Right ventricle myocardium inferior (tissue), 1 donor: ENCODE measurements at regions not wholly inside any gene's neighbourhood (a gene's known extent, or its start where the extent isn't known, plus 50 kb on each side); places are given as distances from the start of the nearest gene placed in this dataset.
"Not testable (repeated sequence)": the region's sequence is repeated elsewhere in the genome, so short reads cannot be mapped to it uniquely, and the experiment has no call there.

Source experiments
- ATAC-seq: fragments of 200-7000 bp; cut with Tn5 transposase; one replicate; pipeline ENCODE4 v1.9.1; 2020; ENCODE audit warnings: mild to moderate bottlenecking, moderate library complexity
- DNase-seq: peaks from one replicate; pipeline ENCODE4 v3.0.0; 2021; ENCODE audit errors: missing footprints
- intact Hi-C: fragments of 100-400 bp; cut with DNase I; formaldehyde crosslinking; loops from one replicate; pipeline ENCODE4 v1.11.0; 2022
- donor health status: DM: no; HTN: yes; CAD: no; lungs with severe emphysema.

- ATAC-seq = peak; percentile 27
- intact Hi-C loops = no loop called here
- DNase-seq = no peak
Observed at GRCh38 chr4:183807420-183808096, 97.5 kb upstream of the STOX2 start.

- DNase-seq (no peak), ATAC-seq (peak; percentile 81)
- intact Hi-C loops = no loop called here
Observed at GRCh38 chr4:183808097-183808456, 97.0 kb upstream of the STOX2 start.

- intact Hi-C loops = no loop called here
- no peak for ATAC-seq
- no peak for DNase-seq
Observed at GRCh38 chr4:183812567-183812966, 92.5 kb upstream of the STOX2 start.

- ATAC-seq = no peak
- no peak for DNase-seq
- intact Hi-C loops = no loop called here
Observed at GRCh38 chr4:183814461-183814860, 90.6 kb upstream of the STOX2 start.

- intact Hi-C loops = no loop called here
- ATAC-seq (no peak), DNase-seq (no peak)
Observed at GRCh38 chr4:183816077-183816476, 89.0 kb upstream of the STOX2 start.

GRCh38 chr4:183816882-183817509 is 88.1 kb upstream of the STOX2 start:
- intact Hi-C loops = no loop called here
- no peak for ATAC-seq

GRCh38 chr4:183818591-183818990 is 86.5 kb upstream of the STOX2 start:
- intact Hi-C loops, ATAC-seq, DNase-seq: not testable (repeated sequence)

More at GRCh38 chr4:183816882-183817509, 88.1 kb upstream of the STOX2 start:
- no peak for DNase-seq

- ATAC-seq (no peak), DNase-seq (no peak)
- intact Hi-C loops = no loop called here
Observed at GRCh38 chr4:183821076-183821853, 83.8 kb upstream of the STOX2 start.

- DNase-seq = no peak
- ATAC-seq = peak; percentile 89
- intact Hi-C loops = no loop called here
Observed at GRCh38 chr4:183823434-183823833, 81.7 kb upstream of the STOX2 start.

GRCh38 chr4:183825346-183825745 is 79.8 kb upstream of the STOX2 start:
- DNase-seq (no peak), ATAC-seq (no peak)
- intact Hi-C loops = no loop called here

- DNase-seq = no peak
- ATAC-seq = no peak
- intact Hi-C loops = no loop called here
Observed at GRCh38 chr4:183826461-183826860, 78.6 kb upstream of the STOX2 start.

GRCh38 chr4:183828125-183828524 is 77.0 kb upstream of the STOX2 start:
- intact Hi-C loops = no loop called here
- ATAC-seq = no peak

GRCh38 chr4:183828839-183829238 is 76.3 kb upstream of the STOX2 start:
- no peak for DNase-seq
- no peak for ATAC-seq
- intact Hi-C loops = no loop called here

More at GRCh38 chr4:183828125-183828524, 77.0 kb upstream of the STOX2 start:
- no peak for DNase-seq

GRCh38 chr4:183830438-183830985 is 74.6 kb upstream of the STOX2 start:
- peak; percentile 9 for ATAC-seq
- no peak for DNase-seq
- intact Hi-C loops = loop anchor here (5.0 kb wide), 1 partner anchor 108 kb away; no protein-coding TSS in a partner anchor

- ATAC-seq (peak; percentile 56), DNase-seq (no peak)
- intact Hi-C loops = loop anchor here (5.0 kb wide), 1 partner anchor 109 kb away; no protein-coding TSS in a partner anchor
Observed at GRCh38 chr4:183831026-183831446, 74.1 kb upstream of the STOX2 start.

- intact Hi-C loops = loop anchor here (5.0 kb wide), 1 partner anchor 109 kb away; no protein-coding TSS in a partner anchor
- DNase-seq (no peak), ATAC-seq (no peak)
Observed at GRCh38 chr4:183831683-183832082, 73.4 kb upstream of the STOX2 start.

GRCh38 chr4:183832776-183833450 is 72.2 kb upstream of the STOX2 start:
- intact Hi-C loops = loop anchor here (5.0 kb wide), 1 partner anchor 111 kb away; no protein-coding TSS in a partner anchor
- DNase-seq (no peak), ATAC-seq (no peak)

- intact Hi-C loops = loop anchor here (5.0 kb wide), 1 partner anchor 112 kb away; no protein-coding TSS in a partner anchor
- ATAC-seq = no peak
- DNase-seq = no peak
Observed at GRCh38 chr4:183834252-183834651, 70.9 kb upstream of the STOX2 start.

- ATAC-seq (peak; percentile 32), DNase-seq (no peak)
- intact Hi-C loops = no loop called here
Observed at GRCh38 chr4:183837222-183837621, 67.9 kb upstream of the STOX2 start.
